ENCODE measurements at regions not wholly inside any gene's neighbourhood (a gene's known extent, or its start where the extent isn't known, plus 50 kb on each side); places are given as distances from the start of the nearest gene placed in this dataset.

DNA sequence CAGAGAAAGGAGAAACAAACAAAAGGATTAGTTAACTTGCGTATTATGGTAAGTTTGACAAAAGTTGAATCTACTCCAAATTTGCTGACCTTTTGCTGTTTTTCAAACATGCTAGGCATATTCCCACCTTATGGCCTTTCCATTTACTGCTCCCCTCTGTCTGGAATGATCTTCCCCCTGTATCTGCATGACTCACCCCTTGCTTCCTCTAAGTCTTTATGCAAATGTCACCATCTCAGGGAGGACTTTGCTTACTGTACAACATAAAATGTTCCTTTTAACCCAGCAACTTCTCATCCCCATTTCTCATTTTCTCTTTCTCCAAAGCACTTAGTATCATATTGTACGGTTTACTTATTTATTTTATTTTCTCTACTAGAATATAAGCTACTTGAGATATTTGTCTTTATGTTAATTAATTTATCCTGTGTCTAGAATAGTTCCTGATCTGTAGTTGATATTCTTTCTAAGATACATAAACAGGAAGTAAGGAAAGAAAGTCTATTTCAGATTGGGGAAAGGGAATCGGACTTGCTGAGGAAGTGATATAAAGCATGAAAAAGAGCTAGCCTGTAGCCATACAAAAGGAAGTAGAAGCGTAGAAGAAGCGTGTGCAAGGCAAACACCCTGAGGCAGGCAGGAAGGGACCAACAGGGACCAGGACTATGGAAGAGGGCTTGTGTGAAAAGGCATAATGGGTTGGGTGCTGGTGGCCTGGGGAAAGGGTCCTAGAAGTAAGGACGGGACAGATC, 144.9 kb upstream of the ERBB4 start:
- TF ChIP-seq, protein P1, sequence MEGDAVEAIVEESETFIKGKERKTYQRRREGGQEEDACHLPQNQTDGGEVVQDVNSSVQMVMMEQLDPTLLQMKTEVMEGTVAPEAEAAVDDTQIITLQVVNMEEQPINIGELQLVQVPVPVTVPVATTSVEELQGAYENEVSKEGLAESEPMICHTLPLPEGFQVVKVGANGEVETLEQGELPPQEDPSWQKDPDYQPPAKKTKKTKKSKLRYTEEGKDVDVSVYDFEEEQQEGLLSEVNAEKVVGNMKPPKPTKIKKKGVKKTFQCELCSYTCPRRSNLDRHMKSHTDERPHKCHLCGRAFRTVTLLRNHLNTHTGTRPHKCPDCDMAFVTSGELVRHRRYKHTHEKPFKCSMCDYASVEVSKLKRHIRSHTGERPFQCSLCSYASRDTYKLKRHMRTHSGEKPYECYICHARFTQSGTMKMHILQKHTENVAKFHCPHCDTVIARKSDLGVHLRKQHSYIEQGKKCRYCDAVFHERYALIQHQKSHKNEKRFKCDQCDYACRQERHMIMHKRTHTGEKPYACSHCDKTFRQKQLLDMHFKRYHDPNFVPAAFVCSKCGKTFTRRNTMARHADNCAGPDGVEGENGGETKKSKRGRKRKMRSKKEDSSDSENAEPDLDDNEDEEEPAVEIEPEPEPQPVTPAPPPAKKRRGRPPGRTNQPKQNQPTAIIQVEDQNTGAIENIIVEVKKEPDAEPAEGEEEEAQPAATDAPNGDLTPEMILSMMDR (conservative IDR thresholded peaks at IDR 0.05; ENCODE audit: low read depth, low read length), result no peak
- no peak for TF ChIP-seq EZH2 (IDR thresholded peaks at IDR 0.05; ENCODE audit: borderline replicate concordance, low read depth, low read length, poor library complexity, severe bottlenecking)

Measured in A673 (cell line).